ENCODE measurements at regions not wholly inside any gene's neighbourhood (a gene's known extent, or its start where the extent isn't known, plus 50 kb on each side); places are given as distances from the start of the nearest gene placed in this dataset.

- no peaks in the 10 kb centered on the region for H4K20me1 ChIP-seq (ENCODE audit: control insufficient read depth, insufficient read depth, insufficient read length)
- peaks cover 4% of the 10 kb centered on the region; the same call in 1 of the 2 replicates for H3K79me2 ChIP-seq (ENCODE audit: insufficient read depth, low read length)
- H2AFZ ChIP-seq (ENCODE audit: low read length): no peak overlapping the region
- no peak overlapping the region for H2AK5ac ChIP-seq (ENCODE audit: insufficient read length, low read length)
- H3K27me3 ChIP-seq (ENCODE audit: insufficient read depth, low read length): no peaks in the 10 kb centered on the region; the same call in 1 of the 2 replicates
- no peak for DNase-seq
- no peak overlapping the region for H4K8ac ChIP-seq (replicated peaks; ENCODE audit: insufficient read length, low read depth, low read length)
- H3K18ac ChIP-seq (ENCODE audit: insufficient read length, low read depth, low read length): no peak overlapping the region
- no peak overlapping the region for H2BK12ac ChIP-seq (ENCODE audit: insufficient read length, low read depth, low read length)
- no peak overlapping the region for H3K27ac Mint-ChIP-seq
- H3K27me3 Mint-ChIP-seq (ENCODE audit: low read depth): peaks cover 6% of the 10 kb centered on the region
- H2BK120ac ChIP-seq (ENCODE audit: low read depth, low read length, poor library complexity, severe bottlenecking): no peak overlapping the region
- H3K4me1 Mint-ChIP-seq: peaks cover 17 to 18% of the 10 kb centered on the region in 2 experiments
- no peaks in the 10 kb centered on the region for H3K9me3 Mint-ChIP-seq
- H2BK20ac ChIP-seq (ENCODE audit: low read depth, low read length, poor library complexity, severe bottlenecking): no peak overlapping the region
- TF ChIP-seq, protein P1, sequence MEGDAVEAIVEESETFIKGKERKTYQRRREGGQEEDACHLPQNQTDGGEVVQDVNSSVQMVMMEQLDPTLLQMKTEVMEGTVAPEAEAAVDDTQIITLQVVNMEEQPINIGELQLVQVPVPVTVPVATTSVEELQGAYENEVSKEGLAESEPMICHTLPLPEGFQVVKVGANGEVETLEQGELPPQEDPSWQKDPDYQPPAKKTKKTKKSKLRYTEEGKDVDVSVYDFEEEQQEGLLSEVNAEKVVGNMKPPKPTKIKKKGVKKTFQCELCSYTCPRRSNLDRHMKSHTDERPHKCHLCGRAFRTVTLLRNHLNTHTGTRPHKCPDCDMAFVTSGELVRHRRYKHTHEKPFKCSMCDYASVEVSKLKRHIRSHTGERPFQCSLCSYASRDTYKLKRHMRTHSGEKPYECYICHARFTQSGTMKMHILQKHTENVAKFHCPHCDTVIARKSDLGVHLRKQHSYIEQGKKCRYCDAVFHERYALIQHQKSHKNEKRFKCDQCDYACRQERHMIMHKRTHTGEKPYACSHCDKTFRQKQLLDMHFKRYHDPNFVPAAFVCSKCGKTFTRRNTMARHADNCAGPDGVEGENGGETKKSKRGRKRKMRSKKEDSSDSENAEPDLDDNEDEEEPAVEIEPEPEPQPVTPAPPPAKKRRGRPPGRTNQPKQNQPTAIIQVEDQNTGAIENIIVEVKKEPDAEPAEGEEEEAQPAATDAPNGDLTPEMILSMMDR (conservative IDR thresholded peaks at IDR 0.05): no peak
- no peak overlapping the region for H3K56ac ChIP-seq (ENCODE audit: insufficient read length, low read depth, low read length)
- H4K5ac ChIP-seq (ENCODE audit: insufficient read length, low read depth, low read length): no peak overlapping the region
- no peak overlapping the region for H2BK5ac ChIP-seq (ENCODE audit: insufficient read length, low read length)
- H3K23ac ChIP-seq (ENCODE audit: insufficient read length, low read depth, low read length): no peak overlapping the region
- no peak overlapping the region for H3K27ac ChIP-seq (ENCODE audit: insufficient read length, low read depth, low read length)
- H4K91ac ChIP-seq (ENCODE audit: insufficient read length, low read depth, low read length): no peak overlapping the region
- H2BK15ac ChIP-seq (ENCODE audit: low read depth, low read length): no peak overlapping the region
- H3K4ac ChIP-seq (ENCODE audit: low read depth, low read length): no peak overlapping the region
- H3K9ac ChIP-seq (ENCODE audit: extremely low read depth, insufficient read length, low read length): no peak overlapping the region
- peaks cover 0 to 4% (median 2%) of the 10 kb centered on the region in 3 experiments; a peak in 2 of 7 replicates for H3K36me3 Mint-ChIP-seq (ENCODE audit: insufficient read depth in 1 of 3, low read depth in 3 of 3)
- no peak overlapping the region for H3K14ac ChIP-seq (ENCODE audit: insufficient read depth, low read length)
- H3T11ph ChIP-seq (ENCODE audit: low read length): no peak overlapping the region
- H3K79me1 ChIP-seq (ENCODE audit: insufficient read depth, low read depth, low read length, poor library complexity, severe bottlenecking): no peaks in the 10 kb centered on the region
- H3K4me1 ChIP-seq (ENCODE audit: insufficient read depth, low read length): no peaks in the 10 kb centered on the region; the same call in 1 of the 2 replicates
- H3K4me2 ChIP-seq (ENCODE audit: insufficient read depth, insufficient read length, low read length): no peak overlapping the region
- H3K9me3 ChIP-seq (ENCODE audit: control insufficient read depth, low read depth, low read length): no peaks in the 10 kb centered on the region
- peaks cover 12% of the 10 kb centered on the region for H3K23me2 ChIP-seq (ENCODE audit: insufficient read length, low read depth, low read length, poor library complexity, severe bottlenecking)
- H3K4me3 Mint-ChIP-seq: no peak overlapping the region
- WGBS (ENCODE audit: extremely low coverage, insufficient read length, low lambda C conversion rate): no CpG with 5 or more reads among the region's 4 CpGs
These were observed 78.4 kb upstream of the CCDC28A start for GRCh38 chr6:138695193-138695592.
